ENCODE measurements at regions not wholly inside any gene's neighbourhood (a gene's known extent, or its start where the extent isn't known, plus 50 kb on each side); places are given as distances from the start of the nearest gene placed in this dataset.

- DNase-seq (ENCODE audit: low read depth) = peak; percentile 85
- no peak overlapping the region for H3K4me3 ChIP-seq (replicated peaks; ENCODE audit: low read depth, low read length)
- TF ChIP-seq CTCF (IDR thresholded peaks at IDR 0.05; ENCODE audit: low read length, missing control alignments) = no peak
Observed at GRCh38 chr3:177776661-177777101, 579.4 kb upstream of the TBL1XR1 start.

DNA sequence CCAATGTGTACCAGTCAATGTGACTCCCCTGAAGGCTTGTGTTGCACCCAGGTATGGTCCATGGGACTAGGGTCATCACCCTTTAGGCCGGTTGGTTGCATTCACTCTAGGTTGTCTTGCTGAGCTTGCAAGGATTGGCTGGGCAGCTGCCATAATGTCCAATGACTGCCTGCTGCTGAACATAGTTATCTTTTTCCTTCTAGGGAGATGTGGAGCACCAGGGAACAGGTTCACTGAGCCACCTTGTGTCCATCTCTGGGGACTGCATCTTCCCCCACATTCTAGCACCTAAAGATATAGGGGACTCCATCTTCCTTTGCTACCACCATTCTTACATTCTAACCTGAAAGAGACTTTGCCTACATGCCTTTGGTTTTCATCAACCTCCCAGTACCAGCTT lies 580.4 kb upstream of the TBL1XR1 start:
- H3K4me3 ChIP-seq (replicated peaks; ENCODE audit: low read depth, low read length) = no peak overlapping the region
- peak; percentile 59 for TF ChIP-seq CTCF (IDR thresholded peaks at IDR 0.05; ENCODE audit: low read length, missing control alignments)
- peak; percentile 55 for DNase-seq (ENCODE audit: low read depth)

- no peak overlapping the region for H3K4me3 ChIP-seq (replicated peaks; ENCODE audit: low read depth, low read length)
- TF ChIP-seq CTCF (IDR thresholded peaks at IDR 0.05; ENCODE audit: low read length, missing control alignments) = no peak
- DNase-seq (ENCODE audit: low read depth) = no peak
Observed at GRCh38 chr3:177778633-177779032, 581.4 kb upstream of the TBL1XR1 start.

GRCh38 chr3:177781686-177782161 lies 584.4 kb upstream of the TBL1XR1 start:
- peak; percentile 82 for DNase-seq (ENCODE audit: low read depth)
- no peak overlapping the region for H3K4me3 ChIP-seq (replicated peaks; ENCODE audit: low read depth, low read length)
- TF ChIP-seq CTCF (IDR thresholded peaks at IDR 0.05; ENCODE audit: low read length, missing control alignments) = no peak

DNA sequence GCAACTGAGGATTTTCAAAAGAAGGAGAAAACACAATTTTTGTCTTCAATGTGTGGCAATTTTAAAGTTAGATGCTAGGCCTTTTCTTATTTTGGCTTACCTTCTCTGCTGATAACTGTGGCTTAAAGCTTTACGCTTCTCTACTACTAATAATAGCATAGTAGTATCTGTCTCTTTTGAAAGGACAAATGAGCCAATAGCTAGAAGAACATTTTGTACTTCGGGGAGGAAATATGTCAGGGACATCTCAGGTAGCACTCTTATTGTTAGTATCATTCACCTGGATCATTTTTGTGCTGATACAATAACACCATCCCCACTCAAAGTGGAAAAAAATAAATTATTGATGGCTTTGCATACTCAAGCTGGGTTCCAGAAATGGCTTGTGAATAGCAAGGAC lies 586.1 kb upstream of the TBL1XR1 start:
- no peak for DNase-seq (ENCODE audit: low read depth)
- no peak overlapping the region for H3K4me3 ChIP-seq (replicated peaks; ENCODE audit: low read depth, low read length)
- TF ChIP-seq CTCF (IDR thresholded peaks at IDR 0.05; ENCODE audit: low read length, missing control alignments) = no peak

GRCh38 chr3:177783767-177784166 lies 586.5 kb upstream of the TBL1XR1 start:
- DNase-seq (ENCODE audit: low read depth) = no peak
- no peak overlapping the region for H3K4me3 ChIP-seq (replicated peaks; ENCODE audit: low read depth, low read length)
- no peak for TF ChIP-seq CTCF (IDR thresholded peaks at IDR 0.05; ENCODE audit: low read length, missing control alignments)

- no peak for TF ChIP-seq CTCF (IDR thresholded peaks at IDR 0.05; ENCODE audit: low read length, missing control alignments)
- no peak for DNase-seq (ENCODE audit: low read depth)
- no peak overlapping the region for H3K4me3 ChIP-seq (replicated peaks; ENCODE audit: low read depth, low read length)
Observed at GRCh38 chr3:177787279-177788041, 590.2 kb upstream of the TBL1XR1 start.

Measured in fibroblast of pulmonary artery (primary cell).